CD4-positive, alpha-beta memory T cell (primary cell): ENCODE measurements at regions not wholly inside any gene's neighbourhood (a gene's known extent, or its start where the extent isn't known, plus 50 kb on each side); places are given as distances from the start of the nearest gene placed in this dataset.
"Not testable (repeated sequence)": the region's sequence is repeated elsewhere in the genome, so short reads cannot be mapped to it uniquely, and the experiment has no call there.

Source experiments
- CTCF ChIA-PET: fragments of 350-600 bp; sonication (Branson Sonifier 250); formaldehyde crosslinking; loops from one replicate; lab custom pipeline; 2021; ENCODE audit warnings: inconsistent platforms; ENCODE audit not compliant: partially characterized antibody; lab: Charles Lee
- POLR2A ChIA-PET: fragments of 350-600 bp; sonication (Branson Sonifier 250); formaldehyde crosslinking; loops from one replicate; lab custom pipeline; 2021; ENCODE audit not compliant: partially characterized antibody; lab: Charles Lee
- DNase-seq, 5 donors: peaks; one replicate each; pipeline versions ENCODE4 v3.0.0 to v3.0.0-alpha.2; 2020 to 2022; ENCODE audit warnings: mixed read lengths in 1 of 5
- H3K27ac ChIP-seq: one replicate; pipeline ENCODE4 v1.7.0; 2013; ENCODE audit warnings: low read depth, low read length
- H3K27me3 ChIP-seq: 2 replicates; pipeline ENCODE4 v1.7.0; 2013; ENCODE audit warnings: mild to moderate bottlenecking, low read length, moderate library complexity; ENCODE audit not compliant: insufficient read depth
- H3K36me3 ChIP-seq: 2 replicates; pipeline ENCODE4 v1.7.0; 2013; ENCODE audit warnings: mild to moderate bottlenecking, low read length, moderate library complexity; ENCODE audit not compliant: insufficient read depth
- H3K4me1 ChIP-seq: 2 replicates; pipeline ENCODE4 v1.7.0; 2013; ENCODE audit warnings: mild to moderate bottlenecking, low read length, moderate library complexity; ENCODE audit not compliant: insufficient read depth
- H3K4me3 ChIP-seq, 2 donors: one replicate each; pipeline ENCODE4 v1.7.0; 2013; ENCODE audit warnings: low read length in 2 of 2, mild to moderate bottlenecking in 1 of 2
- H3K9me3 ChIP-seq, 2 donors: one replicate each; pipeline ENCODE4 v1.7.0; 2013; ENCODE audit warnings: low read length in 2 of 2, control low read depth in 1 of 2; ENCODE audit not compliant: control insufficient read depth in 1 of 2
- H3K27ac Mint-ChIP-seq, 7 donors: one replicate each; pipeline ENCODE4 v1.8.0; 2020 to 2021; ENCODE audit warnings: mixed read lengths in 7 of 7, mild to moderate bottlenecking in 6 of 7, inconsistent platforms in 3 of 7, moderate library complexity in 3 of 7
- H3K27me3 Mint-ChIP-seq, 2 donors: one replicate each; pipeline ENCODE4 v1.8.0; 2020 to 2021; ENCODE audit warnings: mixed read lengths in 2 of 2
- H3K36me3 Mint-ChIP-seq, 2 donors: one replicate each; pipeline ENCODE4 v1.8.0; 2020 to 2021; ENCODE audit warnings: mixed read lengths in 2 of 2, inconsistent platforms in 1 of 2, mild to moderate bottlenecking in 1 of 2
- H3K4me1 Mint-ChIP-seq, 4 donors: one replicate each; pipeline ENCODE4 v1.8.0; 2020 to 2021; ENCODE audit warnings: mixed read lengths in 4 of 4, mild to moderate bottlenecking in 1 of 4
- H3K4me3 Mint-ChIP-seq, 8 donors: one replicate each; pipeline ENCODE4 v1.8.0; 2020 to 2021; ENCODE audit warnings: mixed read lengths in 8 of 8, mild to moderate bottlenecking in 7 of 8, moderate library complexity in 6 of 8, inconsistent platforms in 3 of 8
- H3K9me3 Mint-ChIP-seq, 8 donors: one replicate each; pipeline ENCODE4 v1.8.0; 2020 to 2021; ENCODE audit warnings: mixed read lengths in 8 of 8, mild to moderate bottlenecking in 5 of 8, inconsistent platforms in 3 of 8, moderate library complexity in 1 of 8
- intact Hi-C: fragments of 100-400 bp; cut with micrococcal nuclease; formaldehyde crosslinking; loops from one replicate; pipeline ENCODE4 v1.15.1; 2023

DNA sequence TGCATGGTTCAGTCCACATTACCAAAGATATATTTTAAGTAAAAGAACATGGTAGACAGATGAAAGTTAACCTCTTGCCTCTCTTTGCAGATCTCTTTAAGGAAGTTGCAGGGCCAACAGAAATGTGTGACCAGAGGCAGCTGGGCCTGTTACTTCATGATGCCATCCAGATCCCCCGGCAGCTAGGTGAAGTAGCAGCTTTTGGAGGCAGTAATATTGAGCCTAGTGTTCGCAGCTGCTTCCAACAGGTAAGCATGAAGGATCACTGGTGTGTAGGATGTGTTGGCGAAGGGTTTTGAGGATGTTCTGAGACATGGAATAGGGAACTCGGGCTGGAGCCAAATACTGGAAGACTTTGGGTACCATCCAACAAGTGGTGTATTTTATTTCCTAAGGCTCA lies 508.6 kb downstream of the UTRN start:
- intact Hi-C loops: no loop called here
- DNase-seq: no peak
- peaks cover 3 to 22% (median 10%) of the 10 kb centered on the region in 8 donors for H3K9me3 Mint-ChIP-seq
- ChIA-PET CTCF (no interaction called here), POLR2A (no interaction called here)
- Histone ChIP-seq H3K4me1 (no peaks in the 10 kb centered on the region), H3K9me3 (no peaks in the 10 kb centered on the region), H3K36me3 (peaks cover 32% of the 10 kb centered on the region), H3K4me3 (no peak overlapping the region), H3K27me3 (no peaks in the 10 kb centered on the region), H3K27ac (no peak overlapping the region)
- no peaks in the 10 kb centered on the region for H3K27me3 Mint-ChIP-seq
- H3K36me3 Mint-ChIP-seq: peaks cover 70 to 82% of the 10 kb centered on the region in 2 donors
- no peak overlapping the region for H3K27ac Mint-ChIP-seq
- H3K4me3 Mint-ChIP-seq: no peak overlapping the region
- peaks cover 0 to 3% (median 0%) of the 10 kb centered on the region in 4 donors for H3K4me1 Mint-ChIP-seq

DNA sequence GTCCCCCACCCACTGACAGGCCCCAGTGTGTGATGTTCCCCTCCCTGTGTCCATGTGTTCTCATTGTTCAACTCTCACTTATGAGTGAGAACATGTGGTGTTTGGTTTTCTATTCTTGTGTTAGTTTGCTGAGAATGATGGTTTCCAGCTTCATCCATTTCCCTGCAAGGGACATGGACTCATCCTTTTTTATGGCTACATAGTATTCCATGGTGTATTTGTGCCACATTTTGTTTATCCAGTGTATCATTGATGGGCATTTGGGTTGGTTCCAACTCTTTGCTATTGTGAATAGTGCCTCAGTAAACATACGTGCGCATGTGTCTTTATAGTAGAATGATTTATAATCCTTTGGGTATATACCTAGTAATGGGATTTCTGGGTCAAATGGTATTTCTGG lies 509.9 kb downstream of the UTRN start:
- intact Hi-C loops, H3K4me3 ChIP-seq, H3K9me3 ChIP-seq, POLR2A ChIA-PET, H3K27ac Mint-ChIP-seq, H3K4me3 Mint-ChIP-seq, H3K4me1 ChIP-seq, H3K4me1 Mint-ChIP-seq, H3K27me3 Mint-ChIP-seq, H3K27ac ChIP-seq, DNase-seq, H3K27me3 ChIP-seq, CTCF ChIA-PET: not testable (repeated sequence)
- H3K36me3 ChIP-seq: peaks cover 36% of the 10 kb centered on the region
- peaks cover 74 to 84% of the 10 kb centered on the region in 2 donors for H3K36me3 Mint-ChIP-seq
- peaks cover 3 to 22% (median 10%) of the 10 kb centered on the region in 8 donors for H3K9me3 Mint-ChIP-seq

DNA sequence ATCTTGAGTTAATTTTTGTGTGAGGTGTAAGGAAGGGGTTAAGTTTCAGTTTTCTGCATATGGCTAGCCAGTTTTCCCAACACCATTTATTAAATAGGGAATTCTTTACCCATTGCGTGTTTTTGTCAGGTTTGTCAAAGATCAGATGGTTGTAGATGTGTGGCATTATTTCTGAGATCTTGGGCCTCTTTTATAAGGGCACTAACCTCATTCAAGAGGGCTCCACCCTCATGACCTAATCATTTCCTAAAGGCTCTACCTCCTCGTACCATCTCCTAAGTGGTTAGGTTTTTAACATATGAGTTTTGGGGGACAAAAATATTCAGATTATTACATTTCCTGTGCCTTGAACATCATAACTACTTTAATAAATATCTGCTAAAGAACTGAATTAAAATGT lies 510.9 kb downstream of the UTRN start:
- no peaks in the 10 kb centered on the region for H3K27me3 ChIP-seq
- peaks cover 33% of the 10 kb centered on the region for H3K36me3 ChIP-seq
- Mint-ChIP-seq H3K4me1 (peaks cover 0 to 7% (median 1%) of the 10 kb centered on the region in 4 donors), H3K9me3 (peaks cover 3 to 22% (median 10%) of the 10 kb centered on the region in 8 donors), H3K4me3 (no peak overlapping the region), H3K27ac (peak overlapping the region in 1 of 7 donors; percentile 42), H3K36me3 (peaks cover 67 to 83% of the 10 kb centered on the region in 2 donors), H3K27me3 (no peaks in the 10 kb centered on the region)
- POLR2A ChIA-PET: no interaction called here
- no peak for DNase-seq
- CTCF ChIA-PET: no interaction called here
- H3K4me1 ChIP-seq: no peaks in the 10 kb centered on the region
- no peaks in the 10 kb centered on the region for H3K9me3 ChIP-seq
- H3K4me3 ChIP-seq: no peak overlapping the region
- no peak overlapping the region for H3K27ac ChIP-seq
- intact Hi-C loops: no loop called here

GRCh38 chr6:144797881-144798589 lies 512.9 kb downstream of the UTRN start:
- CTCF ChIA-PET: no interaction called here
- Mint-ChIP-seq H3K4me1 (peaks cover 0 to 5% (median 1%) of the 10 kb centered on the region in 4 donors), H3K9me3 (peaks cover 3 to 22% (median 10%) of the 10 kb centered on the region in 8 donors), H3K36me3 (peaks cover 58 to 76% of the 10 kb centered on the region in 2 donors), H3K27me3 (no peaks in the 10 kb centered on the region), H3K4me3 (no peak overlapping the region), H3K27ac (no peak overlapping the region)
- intact Hi-C loops: no loop called here
- H3K4me1 ChIP-seq: no peaks in the 10 kb centered on the region
- POLR2A ChIA-PET: no interaction called here
- H3K9me3 ChIP-seq: no peaks in the 10 kb centered on the region
- H3K27ac ChIP-seq: no peak overlapping the region
- H3K27me3 ChIP-seq: no peaks in the 10 kb centered on the region
- DNase-seq: no peak
- peaks cover 33% of the 10 kb centered on the region for H3K36me3 ChIP-seq
- no peak overlapping the region for H3K4me3 ChIP-seq

GRCh38 chr6:144804246-144804790 lies 519.2 kb downstream of the UTRN start:
- POLR2A ChIA-PET: no interaction called here

DNA sequence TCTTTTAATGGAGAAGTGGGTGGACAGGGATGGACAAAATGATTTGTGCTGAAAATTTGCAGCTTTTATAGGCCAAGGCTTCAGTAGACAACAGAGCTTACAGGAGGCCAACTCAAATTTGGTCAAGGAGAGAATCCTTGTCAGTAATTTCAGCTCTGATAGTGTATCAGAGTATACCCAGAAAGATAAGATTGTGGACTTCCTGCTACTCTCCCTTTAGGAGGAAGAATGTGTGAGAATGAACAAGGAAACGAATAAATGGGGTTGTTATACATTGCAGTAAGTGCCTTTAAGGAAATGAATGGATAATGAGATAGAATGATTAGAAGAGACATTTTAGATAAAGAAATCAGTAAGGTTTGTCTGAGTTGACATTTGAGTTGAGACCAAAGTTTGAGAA lies 519.9 kb downstream of the UTRN start:
- H3K27me3 Mint-ChIP-seq: no peaks in the 10 kb centered on the region
- peak overlapping the region in 2 of 7 donors; percentile 19 to 71 for H3K27ac Mint-ChIP-seq
- ChIA-PET POLR2A (no interaction called here), CTCF (no interaction called here)
- Histone ChIP-seq H3K9me3 (no peaks in the 10 kb centered on the region), H3K4me1 (no peaks in the 10 kb centered on the region), H3K27ac (no peak overlapping the region), H3K4me3 (no peak overlapping the region), H3K36me3 (no peaks in the 10 kb centered on the region), H3K27me3 (no peaks in the 10 kb centered on the region)
- intact Hi-C loops: no loop called here
- DNase-seq: no peak
- H3K9me3 Mint-ChIP-seq: no peaks in the 10 kb centered on the region
- peaks cover 0 to 6% (median 2%) of the 10 kb centered on the region in 4 donors for H3K4me1 Mint-ChIP-seq
- H3K36me3 Mint-ChIP-seq: peaks cover 51 to 65% of the 10 kb centered on the region in 2 donors
- H3K4me3 Mint-ChIP-seq: peak overlapping the region in 1 of 8 donors; percentile 3

More at GRCh38 chr6:144804246-144804790, 519.2 kb downstream of the UTRN start:
- Histone ChIP-seq H3K4me1 (no peaks in the 10 kb centered on the region), H3K9me3 (no peaks in the 10 kb centered on the region), H3K4me3 (no peak overlapping the region), H3K27ac (no peak overlapping the region), H3K36me3 (peaks cover 4% of the 10 kb centered on the region), H3K27me3 (no peaks in the 10 kb centered on the region)
- peaks cover 0 to 5% (median 2%) of the 10 kb centered on the region in 4 donors for H3K4me1 Mint-ChIP-seq
- intact Hi-C loops: no loop called here
- DNase-seq: no peak
- no peaks in the 10 kb centered on the region for H3K9me3 Mint-ChIP-seq
- H3K27me3 Mint-ChIP-seq: no peaks in the 10 kb centered on the region
- CTCF ChIA-PET: no interaction called here
- H3K27ac Mint-ChIP-seq: peak overlapping the region in 1 of 7 donors; percentile 20
- peaks cover 50 to 62% of the 10 kb centered on the region in 2 donors for H3K36me3 Mint-ChIP-seq
- peak overlapping the region in 1 of 8 donors; percentile 26 for H3K4me3 Mint-ChIP-seq

GRCh38 chr6:144806222-144806621 lies 521.1 kb downstream of the UTRN start:
- H3K27ac Mint-ChIP-seq: peak overlapping the region in 2 of 7 donors; percentile 42 to 54
- no peak overlapping the region for H3K4me3 Mint-ChIP-seq
- Histone ChIP-seq H3K27me3 (no peaks in the 10 kb centered on the region), H3K27ac (no peak overlapping the region), H3K4me1 (no peaks in the 10 kb centered on the region), H3K36me3 (no peaks in the 10 kb centered on the region), H3K9me3 (no peaks in the 10 kb centered on the region), H3K4me3 (no peak overlapping the region)
- POLR2A ChIA-PET: no interaction called here
- H3K36me3 Mint-ChIP-seq: peaks cover 60 to 65% of the 10 kb centered on the region in 2 donors
- no peaks in the 10 kb centered on the region for H3K27me3 Mint-ChIP-seq
- H3K9me3 Mint-ChIP-seq: no peaks in the 10 kb centered on the region
- intact Hi-C loops: no loop called here
- DNase-seq: no peak
- CTCF ChIA-PET: no interaction called here
- H3K4me1 Mint-ChIP-seq: peaks cover 0 to 6% (median 2%) of the 10 kb centered on the region in 4 donors
